ENCODE measurements at regions not wholly inside any gene's neighbourhood (a gene's known extent, or its start where the extent isn't known, plus 50 kb on each side); places are given as distances from the start of the nearest gene placed in this dataset.

GRCh38 chr1:238409191-238409850, 518.6 kb upstream of the ZP4 start:
- Histone ChIP-seq H4K20me1 (replicated peaks; ENCODE audit: control insufficient read depth, insufficient read depth, low read length) (no peaks in the 10 kb centered on the region), H3K79me2 (ENCODE audit: control insufficient read depth, insufficient read depth, low read length) (no peaks in the 10 kb centered on the region), H3K4me3 (no peak overlapping the region), H3K9ac (ENCODE audit: insufficient read depth in 1 of 2, low read depth in 2 of 2, low read length in 2 of 2) (no peak overlapping the region), H3K9me3 (replicated peaks; ENCODE audit: control insufficient read depth, insufficient read depth, low read depth, low read length) (no peaks in the 10 kb centered on the region), H3K27ac (ENCODE audit: extremely low read depth, low read depth, low read length) (no peak overlapping the region), H3K4me2 (ENCODE audit: insufficient read depth, low read length) (no peak overlapping the region), H3K4me1 (replicated peaks in 1 of 2; ENCODE audit: control insufficient read depth in 2 of 2, insufficient read depth in 2 of 2, low read length in 2 of 2) (no peaks in the 10 kb centered on the region), H3K9me1 (ENCODE audit: control insufficient read depth, insufficient read depth, low read length) (no peaks in the 10 kb centered on the region), H3K27me3 (ENCODE audit: control insufficient read depth in 2 of 2, insufficient read depth in 2 of 2, low read length in 2 of 2) (no peaks in the 10 kb centered on the region), H2AFZ (ENCODE audit: low read depth, low read length) (no peak overlapping the region), H3K36me3 (ENCODE audit: control insufficient read depth, insufficient read depth, low read length) (no peaks in the 10 kb centered on the region)
- CTCF ChIA-PET (ENCODE audit: low intra/inter-chr PET ratio) = no interaction called here
- no peak for FAIRE-seq
- POLR2A ChIA-PET = no interaction called here
- ATAC-seq = no peak
- no peak for DNase-seq (ENCODE audit: extremely low read depth in 1 of 4, low spot score in 3 of 4)
- in situ Hi-C loops (cut with MboI) (no loop called here), intact Hi-C loops (cut with micrococcal nuclease) (no loop called here)
- WGBS (ENCODE audit: insufficient coverage, low coverage, missing lambda C conversion rate) = 1% methylated on average over 3 of the region's 3 CpGs
- no TSS peak for BruUV-seq (replicated peaks)
- no peak for TF ChIP-seq ZNF79 (CRISPR knock-in tag; IDR thresholded peaks at IDR 0.05; ENCODE audit: low read depth)
- no peak for TF ChIP-seq ZNF609 (CRISPR knock-in tag; IDR thresholded peaks at IDR 0.05; ENCODE audit: borderline replicate concordance)
- no peak for TF ChIP-seq ZBTB11 (CRISPR knock-in tag; IDR thresholded peaks at IDR 0.05)
- no peak for TF ChIP-seq E2F6 (IDR thresholded peaks at IDR 0.05; ENCODE audit: borderline replicate concordance in 1 of 2, extremely low read depth in 1 of 2, insufficient read depth in 1 of 2, insufficient read length in 1 of 2, low read depth in 1 of 2, low read length in 1 of 2, poor library complexity in 1 of 2, severe bottlenecking in 1 of 2)
- no peak for TF ChIP-seq ZNF384 (IDR thresholded peaks at IDR 0.05; ENCODE audit: low read depth, low read length)
- no peak for TF ChIP-seq GATA2 (CRISPR knock-in tag; IDR thresholded peaks at IDR 0.05)
- no peak for TF ChIP-seq GMEB1 (CRISPR knock-in tag; IDR thresholded peaks at IDR 0.05)

Measured in K562 (cell line).